Brain microvascular endothelial cell (primary cell): ENCODE measurements at regions not wholly inside any gene's neighbourhood (a gene's known extent, or its start where the extent isn't known, plus 50 kb on each side); places are given as distances from the start of the nearest gene placed in this dataset.

Experiments used
- DNase-seq: peaks from one replicate; pipeline ENCODE4 v3.0.0-alpha.2; 2020
- H3K27ac ChIP-seq: fragments of 250-450 bp; sonication (Bioruptor Pico); 2 replicates; pipeline ENCODE4 v1.5.1; 2020; ENCODE audit warnings: mild to moderate bottlenecking, moderate library complexity
- H3K27me3 ChIP-seq: fragments of 250-450 bp; sonication (Bioruptor Pico); replicated peaks from 2 replicates; pipeline ENCODE4 v1.5.1; 2020; ENCODE audit warnings: mild to moderate bottlenecking
- H3K36me3 ChIP-seq: fragments of 250-450 bp; sonication (Bioruptor Pico); replicated peaks from 2 replicates; pipeline ENCODE4 v1.5.1; 2020; ENCODE audit warnings: mild to moderate bottlenecking
- H3K4me3 ChIP-seq: 2 replicates; pipeline ENCODE4 v1.5.1; 2011; ENCODE audit warnings: low read depth, mild to moderate bottlenecking, control low read depth, low read length, moderate library complexity
- in situ Hi-C: cut with HindIII; loops from 2 replicates; pipeline ENCODE4 v1.10.0; 2017; ENCODE audit warnings: low sequenced_read_pairs, low pct_ligation_motif_present
- TF ChIP-seq, protein P1 (sequence below): IDR thresholded peaks from 2 replicates; pipeline ENCODE4 v1.5.1; 2011; ENCODE audit warnings: low read depth, mild to moderate bottlenecking, moderate library complexity, low read length, control low read depth, inconsistent platforms; ENCODE audit errors: missing control alignments

DNA sequence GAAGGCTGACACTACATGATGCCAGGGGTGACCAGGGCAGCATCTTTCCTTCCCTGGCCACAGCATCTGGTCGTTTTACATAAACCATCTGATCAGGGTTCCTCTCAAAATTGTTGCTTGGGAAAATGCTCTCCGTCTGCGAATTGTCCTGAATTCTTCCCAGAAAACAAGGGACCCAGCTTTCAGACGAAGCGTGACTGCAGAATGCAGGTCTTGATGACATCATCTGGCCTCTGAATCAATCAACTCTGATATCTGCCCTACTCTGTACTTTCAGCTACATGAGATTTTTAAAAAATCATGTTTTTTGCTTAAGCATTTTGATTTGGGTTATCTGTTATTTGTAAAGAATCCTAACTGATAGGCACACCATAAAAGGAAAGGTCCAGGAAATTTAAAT, 246.6 kb upstream of the IRS2 start:
- TF ChIP-seq, protein P1, sequence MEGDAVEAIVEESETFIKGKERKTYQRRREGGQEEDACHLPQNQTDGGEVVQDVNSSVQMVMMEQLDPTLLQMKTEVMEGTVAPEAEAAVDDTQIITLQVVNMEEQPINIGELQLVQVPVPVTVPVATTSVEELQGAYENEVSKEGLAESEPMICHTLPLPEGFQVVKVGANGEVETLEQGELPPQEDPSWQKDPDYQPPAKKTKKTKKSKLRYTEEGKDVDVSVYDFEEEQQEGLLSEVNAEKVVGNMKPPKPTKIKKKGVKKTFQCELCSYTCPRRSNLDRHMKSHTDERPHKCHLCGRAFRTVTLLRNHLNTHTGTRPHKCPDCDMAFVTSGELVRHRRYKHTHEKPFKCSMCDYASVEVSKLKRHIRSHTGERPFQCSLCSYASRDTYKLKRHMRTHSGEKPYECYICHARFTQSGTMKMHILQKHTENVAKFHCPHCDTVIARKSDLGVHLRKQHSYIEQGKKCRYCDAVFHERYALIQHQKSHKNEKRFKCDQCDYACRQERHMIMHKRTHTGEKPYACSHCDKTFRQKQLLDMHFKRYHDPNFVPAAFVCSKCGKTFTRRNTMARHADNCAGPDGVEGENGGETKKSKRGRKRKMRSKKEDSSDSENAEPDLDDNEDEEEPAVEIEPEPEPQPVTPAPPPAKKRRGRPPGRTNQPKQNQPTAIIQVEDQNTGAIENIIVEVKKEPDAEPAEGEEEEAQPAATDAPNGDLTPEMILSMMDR, result no peak
- no peaks in the 10 kb centered on the region for H3K36me3 ChIP-seq
- H3K4me3 ChIP-seq, result no peak overlapping the region
- H3K27ac ChIP-seq, result no peak overlapping the region
- no peaks in the 10 kb centered on the region for H3K27me3 ChIP-seq
- no peak for DNase-seq
- in situ Hi-C loops, result no loop called here

DNA sequence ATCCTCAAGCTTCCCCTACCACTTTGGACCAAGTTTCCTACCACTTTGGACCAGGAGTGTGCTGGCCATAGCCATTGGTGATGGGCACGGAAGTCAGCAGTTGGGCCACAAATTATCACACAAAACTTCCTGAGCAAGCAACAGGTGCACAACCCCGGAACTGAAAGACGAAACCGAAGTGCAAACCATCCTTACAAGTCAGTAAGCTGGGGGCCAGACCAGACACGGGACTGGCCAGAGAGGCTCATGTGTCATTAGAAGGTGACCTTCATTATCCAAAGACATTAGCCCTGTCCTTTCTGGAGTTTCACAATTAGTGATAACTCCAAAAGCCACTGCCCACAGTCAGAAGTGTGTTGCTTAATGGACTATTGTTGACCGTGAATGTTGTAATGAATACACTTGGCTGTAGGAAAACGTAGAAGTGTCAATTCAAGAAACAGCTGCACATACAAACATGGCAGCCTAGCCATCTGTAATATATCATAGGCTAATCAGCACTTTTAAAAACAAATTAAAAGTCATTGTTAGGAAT, 244.1 kb upstream of the IRS2 start:
- no peak overlapping the region for H3K27ac ChIP-seq
- no peaks in the 10 kb centered on the region for H3K36me3 ChIP-seq
- TF ChIP-seq, protein P1, result no peak
- H3K27me3 ChIP-seq, result no peaks in the 10 kb centered on the region
- in situ Hi-C loops, result no loop called here
- H3K4me3 ChIP-seq, result no peak overlapping the region
- DNase-seq, result no peak

DNA sequence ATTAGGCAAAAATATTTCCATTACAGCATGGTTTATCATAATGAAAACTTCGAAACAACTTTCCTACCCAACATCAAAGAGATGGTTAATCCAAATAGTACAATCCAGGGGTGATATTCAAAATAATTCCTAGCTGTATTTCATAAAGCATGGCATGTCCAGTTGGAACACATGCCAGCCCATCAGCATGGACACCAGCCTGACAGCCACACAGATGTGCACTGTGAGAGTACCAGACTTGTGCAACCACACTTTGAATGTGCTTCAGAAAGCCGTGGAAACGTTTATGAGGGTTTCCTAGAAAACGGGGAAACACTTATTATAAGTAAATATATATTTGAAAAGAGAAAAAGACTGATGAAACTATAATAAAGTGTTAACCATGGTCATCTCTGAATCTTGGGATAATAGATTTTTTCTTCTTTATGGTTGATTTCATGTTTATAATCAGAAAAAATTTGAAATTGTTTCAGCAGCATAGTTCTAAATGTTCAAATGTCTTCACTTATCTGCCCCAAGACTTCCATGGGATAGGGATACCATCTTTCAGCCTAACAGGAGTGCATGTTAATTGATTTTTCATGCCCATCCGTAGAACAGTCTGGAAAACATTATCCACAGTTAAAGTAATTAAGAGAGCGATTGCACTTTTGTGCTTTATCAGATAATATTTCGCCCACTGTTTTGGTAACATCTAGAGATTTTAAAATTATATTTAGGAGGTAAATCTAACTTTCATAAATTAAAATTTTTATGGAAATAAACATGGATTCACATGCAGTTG, 242.6 kb upstream of the IRS2 start:
- DNase-seq, result no peak
- TF ChIP-seq, protein P1, result no peak
- H3K36me3 ChIP-seq, result no peaks in the 10 kb centered on the region
- in situ Hi-C loops, result no loop called here
- no peak overlapping the region for H3K4me3 ChIP-seq
- no peak overlapping the region for H3K27ac ChIP-seq
- no peaks in the 10 kb centered on the region for H3K27me3 ChIP-seq

DNA sequence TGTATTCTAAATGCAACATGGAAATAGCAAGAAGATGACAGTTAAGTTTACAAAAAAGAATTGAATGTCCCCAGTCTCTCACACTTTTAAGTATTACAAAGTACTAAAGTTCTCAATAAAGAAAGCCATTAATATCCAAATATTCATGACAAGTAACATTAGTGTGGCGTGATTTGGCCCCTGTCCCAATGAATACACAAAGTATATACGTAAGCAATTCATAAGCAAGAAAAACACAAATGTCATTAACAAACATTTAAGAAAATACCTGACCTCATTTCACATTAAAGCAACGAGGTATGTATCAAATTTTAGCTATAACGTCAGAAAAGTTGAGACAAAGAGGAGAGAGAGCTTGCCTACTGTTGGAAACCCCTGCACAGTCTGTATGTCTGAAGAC, 241.9 kb upstream of the IRS2 start:
- Histone ChIP-seq H3K4me3 (no peak overlapping the region), H3K36me3 (no peaks in the 10 kb centered on the region), H3K27me3 (no peaks in the 10 kb centered on the region), H3K27ac (no peak overlapping the region)
- in situ Hi-C loops, result no loop called here
- TF ChIP-seq, protein P1, result no peak
- no peak for DNase-seq

DNA sequence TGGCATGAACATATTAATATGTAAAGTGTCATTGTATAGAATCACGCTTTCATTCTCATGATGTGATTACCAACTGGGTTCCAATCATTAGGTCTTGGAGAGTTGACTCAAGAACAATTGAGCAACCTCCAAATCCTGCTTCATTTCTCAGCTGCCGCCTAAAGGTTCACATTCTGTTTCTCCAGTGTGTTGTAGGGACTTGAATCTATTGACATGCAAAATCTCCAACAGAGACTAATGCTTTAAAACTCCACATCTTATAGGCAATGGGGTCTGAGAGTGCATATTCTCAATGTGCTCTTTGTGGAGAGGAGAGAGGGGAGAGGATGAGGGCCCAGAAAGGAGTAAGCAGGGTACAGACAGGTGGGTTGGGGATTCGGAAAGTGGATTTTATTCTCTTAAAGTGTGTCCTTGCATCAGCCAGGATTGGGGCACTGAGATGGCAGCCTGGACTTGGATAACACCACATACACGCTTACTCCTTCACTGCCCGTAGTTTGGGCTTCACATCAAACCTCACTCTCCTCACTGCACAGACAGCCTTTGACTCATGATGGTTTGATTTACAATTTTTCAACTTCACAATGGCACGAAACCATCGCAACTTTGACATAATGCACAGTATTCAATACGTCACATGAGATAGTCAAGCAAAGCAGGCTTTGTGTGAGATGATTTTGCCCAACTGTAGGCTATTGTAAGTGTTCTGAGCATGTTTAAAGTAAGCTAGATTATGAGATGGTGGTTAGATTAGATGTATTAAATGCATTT, 241.3 kb upstream of the IRS2 start:
- in situ Hi-C loops, result no loop called here
- TF ChIP-seq, protein P1, result no peak

More for the DNA sequence above, 241.3 kb upstream of the IRS2 start:
- DNase-seq, result no peak
- Histone ChIP-seq H3K27ac (no peak overlapping the region), H3K4me3 (no peak overlapping the region), H3K36me3 (no peaks in the 10 kb centered on the region), H3K27me3 (no peaks in the 10 kb centered on the region)
